Amniotic epithelial cell (primary cell): ENCODE measurements at regions not wholly inside any gene's neighbourhood (a gene's known extent, or its start where the extent isn't known, plus 50 kb on each side); places are given as distances from the start of the nearest gene placed in this dataset.

ENCODE experiments used
- DNase-seq: peaks from one replicate; pipeline ENCODE4 v3.0.0-alpha.2; 2010; ENCODE audit warnings: low read depth

GRCh38 chr2:64221935-64222334 lies 77.7 kb upstream of the PELI1 start:
- DNase-seq, result no peak

GRCh38 chr2:64222351-64222750 lies 78.1 kb upstream of the PELI1 start:
- DNase-seq, result peak; percentile 60

- no peak for DNase-seq
Observed at GRCh38 chr2:64223055-64223454, 78.8 kb upstream of the PELI1 start.

- no peak for DNase-seq
Observed at GRCh38 chr2:64225491-64225890, 81.3 kb upstream of the PELI1 start.

GRCh38 chr2:64226611-64227010 lies 82.4 kb upstream of the PELI1 start:
- DNase-seq, result no peak

- no peak for DNase-seq
Observed at GRCh38 chr2:64227603-64228125, 83.4 kb upstream of the PELI1 start.

- DNase-seq, result peak; percentile 33
Observed at GRCh38 chr2:64228126-64228678, 84.0 kb upstream of the PELI1 start.

GRCh38 chr2:64228918-64229317 lies 84.7 kb upstream of the PELI1 start:
- no peak for DNase-seq

GRCh38 chr2:64230540-64230939 lies 86.3 kb upstream of the PELI1 start:
- DNase-seq, result no peak

- DNase-seq, result no peak
Observed at GRCh38 chr2:64232266-64232665, 88.0 kb upstream of the PELI1 start.

GRCh38 chr2:64233376-64233922 lies 89.2 kb upstream of the PELI1 start:
- no peak for DNase-seq

- no peak for DNase-seq
Observed at GRCh38 chr2:64234150-64234549, 89.9 kb upstream of the PELI1 start.

GRCh38 chr2:64234785-64235184 lies 90.6 kb upstream of the PELI1 start:
- DNase-seq, result no peak

GRCh38 chr2:64237266-64237665 lies 93.0 kb upstream of the PELI1 start:
- no peak for DNase-seq

GRCh38 chr2:64238799-64239198 lies 94.6 kb upstream of the PELI1 start:
- no peak for DNase-seq

GRCh38 chr2:64243081-64244036 lies 99.1 kb upstream of the PELI1 start:
- DNase-seq, result peak; percentile 53

GRCh38 chr2:64244037-64244416 lies 99.8 kb upstream of the PELI1 start:
- no peak for DNase-seq

- no peak for DNase-seq
Observed at GRCh38 chr2:64245631-64246030, 101.4 kb upstream of the PELI1 start.

GRCh38 chr2:64246962-64247361 lies 102.7 kb upstream of the PELI1 start:
- DNase-seq, result no peak

GRCh38 chr2:64249426-64249825 lies 105.2 kb upstream of the PELI1 start:
- DNase-seq, result no peak

GRCh38 chr2:64250063-64250462 lies 105.8 kb upstream of the PELI1 start:
- DNase-seq, result no peak

GRCh38 chr2:64250751-64251423 lies 106.7 kb upstream of the PELI1 start:
- no peak for DNase-seq
